HCT116 (cell line): ENCODE measurements at regions not wholly inside any gene's neighbourhood (a gene's known extent, or its start where the extent isn't known, plus 50 kb on each side); places are given as distances from the start of the nearest gene placed in this dataset.

Source experiments
- ATAC-seq: fragments of 200-7000 bp; cut with Tn5 transposase; 2 replicates; pipeline ENCODE4 v1.9.1; 2020; ENCODE audit warnings: mild to moderate bottlenecking, moderate library complexity
- BruUV-seq: library from RNA; stranded (reverse); fragments of 400-500 nt; replicated peaks from 2 replicates; lab custom pipeline; 2021; lab: Mats Ljungman, UMichigan
- CTCF ChIA-PET: fragments of 300-600 bp; sonication (Branson Sonifier 250); formaldehyde crosslinking; loops from one replicate; lab custom pipeline; 2021; ENCODE audit warnings: antibody characterized with exemption; lab: Charles Lee
- POLR2A ChIA-PET: fragments of 300-600, 350-600 bp; sonication (Branson Sonifier 250); formaldehyde crosslinking; loops from one replicate; lab custom pipeline; 2021; ENCODE audit warnings: antibody characterized with exemption; lab: Charles Lee
- RAD21 ChIA-PET, 2 experiments: fragments of 300-600 bp; sonication (Branson Sonifier 250); formaldehyde crosslinking; loops; one replicate each; lab custom pipeline; 2023; ENCODE audit warnings: low total read pairs in 2 of 2; ENCODE audit not compliant: uncharacterized antibody in 2 of 2, unreplicated experiment in 2 of 2, low non-redundant PET in 1 of 2; lab: Charles Lee
- DNase-seq: peaks from one replicate; pipeline ENCODE4 v3.0.0-alpha.2; 2010; ENCODE audit warnings: low read depth, low spot score
- H2AFZ ChIP-seq: fragments of 200-600 bp; shearing (Covaris generic), sonication (generic); 2 replicates; pipeline ENCODE4 v1.6.1; 2017; ENCODE audit warnings: low read depth, mixed run types, mixed read lengths, antibody characterized with exemption, low read length; ENCODE audit not compliant: poor library complexity, severe bottlenecking
- H3K27ac ChIP-seq: 2 replicates; pipeline ENCODE4 v1.5.1; 2012; ENCODE audit warnings: low read depth, low read length
- H3K27me3 ChIP-seq: fragments of 200-600 bp; sonication (generic); 2 replicates; pipeline ENCODE4 v1.6.1; 2016; ENCODE audit warnings: mixed run types, low read length, mixed read lengths; ENCODE audit not compliant: insufficient read depth
- H3K36me3 ChIP-seq, 2 experiments: fragments of 200-500 bp in 1 of 2; fragments of 200-600 bp in 1 of 2; sonication (Bioruptor generic) in 1 of 2; sonication (generic) in 1 of 2; 2 replicates each; pipeline versions ENCODE4 v1.5.1 to v1.6.1; 2014 to 2016; ENCODE audit warnings: low read length in 2 of 2, inconsistent platforms in 1 of 2, mixed read lengths in 1 of 2, mixed run types in 1 of 2; ENCODE audit not compliant: insufficient read depth in 2 of 2, control insufficient read depth in 1 of 2
- H3K4me1 ChIP-seq, 2 experiments: fragments of 200-600 bp in 1 of 2; sonication (generic) in 1 of 2; 2 replicates each; pipeline versions ENCODE4 v1.5.1 to v1.6.1; 2012 to 2017; ENCODE audit warnings: low read length in 2 of 2, inconsistent platforms in 1 of 2, mild to moderate bottlenecking in 1 of 2, mixed read lengths in 1 of 2, mixed run types in 1 of 2, moderate library complexity in 1 of 2; ENCODE audit not compliant: insufficient read depth in 2 of 2, control insufficient read depth in 1 of 2
- H3K4me2 ChIP-seq: fragments of 200-600 bp; sonication (generic); 2 replicates; pipeline ENCODE4 v1.6.1; 2017; ENCODE audit warnings: mixed run types, low read length, mixed read lengths
- H3K4me3 ChIP-seq, 2 experiments: fragments of 200-600 bp in 1 of 2; sonication (generic) in 1 of 2; replicated peaks in 1 of 2; 2 replicates each; pipeline ENCODE4 v1.5.1; 2011 to 2016; ENCODE audit warnings: low read length in 2 of 2, control low read depth in 1 of 2, low read depth in 1 of 2, mild to moderate bottlenecking in 1 of 2, mixed read lengths in 1 of 2, mixed run types in 1 of 2
- H3K79me2 ChIP-seq: fragments of 200-600 bp; sonication (generic); 2 replicates; pipeline ENCODE4 v1.6.1; 2017; ENCODE audit warnings: mild to moderate bottlenecking, mixed run types, low read length, moderate library complexity, mixed read lengths; ENCODE audit not compliant: insufficient read depth
- H3K9ac ChIP-seq: fragments of 200-600 bp; sonication (generic); 2 replicates; pipeline ENCODE4 v1.6.1; 2016; ENCODE audit warnings: low read length, mixed read lengths
- H3K9me2 ChIP-seq: fragments of 200-600 bp; sonication (generic), shearing (Covaris generic); 2 replicates; pipeline ENCODE4 v1.6.1; 2017; ENCODE audit warnings: mixed run types, mild to moderate bottlenecking, moderate library complexity; ENCODE audit not compliant: insufficient read depth
- H3K9me3 ChIP-seq, 2 experiments: fragments of 200-500 bp in 1 of 2; fragments of 200-600 bp in 1 of 2; sonication (Bioruptor generic) in 1 of 2; sonication (generic) in 1 of 2; 2 replicates each; pipeline ENCODE4 v1.6.1; 2014 to 2017; ENCODE audit warnings: low read length in 2 of 2, mixed read lengths in 2 of 2, inconsistent platforms in 1 of 2, low read depth in 1 of 2, mild to moderate bottlenecking in 1 of 2, mixed run types in 1 of 2, moderate library complexity in 1 of 2; ENCODE audit not compliant: control insufficient read depth in 1 of 2, insufficient read depth in 1 of 2
- H4K20me1 ChIP-seq: fragments of 200-600 bp; sonication (generic), shearing (Covaris generic); 2 replicates; pipeline ENCODE4 v1.6.1; 2017; ENCODE audit warnings: mixed run types, mild to moderate bottlenecking, moderate library complexity; ENCODE audit not compliant: insufficient read depth
- ATF3 ChIP-seq: IDR thresholded peaks from 2 replicates; pipeline ENCODE4 v1.6.1; 2012
- CEBPB ChIP-seq: IDR thresholded peaks from 2 replicates; pipeline ENCODE4 v1.6.1; 2012; ENCODE audit warnings: low read depth
- CTCF ChIP-seq, 3 experiments: fragments of 200-600 bp in 1 of 3; sonication (generic) in 1 of 3; IDR thresholded peaks in 2 of 3; conservative IDR thresholded peaks in 1 of 3; 2 replicates each; pipeline ENCODE4 v1.5.1; 2012 to 2017; ENCODE audit warnings: low read depth in 2 of 3, low read length in 2 of 3, antibody characterized with exemption in 1 of 3, borderline replicate concordance in 1 of 3, control low read depth in 1 of 3, mild to moderate bottlenecking in 1 of 3, mixed read lengths in 1 of 3, mixed run types in 1 of 3, moderate library complexity in 1 of 3; ENCODE audit not compliant: insufficient read depth in 1 of 3
- EGR1 ChIP-seq: IDR thresholded peaks from 2 replicates; pipeline ENCODE4 v1.6.1; 2012; ENCODE audit warnings: low read depth
- ELF1 ChIP-seq: IDR thresholded peaks from 2 replicates; pipeline ENCODE4 v1.6.1; 2012; ENCODE audit warnings: low read depth, borderline replicate concordance
- EZH2 ChIP-seq: fragments of 200-600 bp; sonication (generic); IDR thresholded peaks from 2 replicates; pipeline ENCODE4 v1.6.1; 2017; ENCODE audit warnings: antibody characterized with exemption, mixed run types
- EZH2phosphoT487 ChIP-seq: fragments of 200-600 bp; IDR thresholded peaks from 2 replicates; pipeline ENCODE4 v1.6.1; 2018; ENCODE audit warnings: antibody characterized with exemption, borderline replicate concordance
- FOSL1 ChIP-seq: IDR thresholded peaks from 2 replicates; pipeline ENCODE4 v1.6.1; 2012; ENCODE audit warnings: low read depth
- JUND ChIP-seq: IDR thresholded peaks from 2 replicates; pipeline ENCODE4 v1.6.1; 2012
- RAD21 ChIP-seq: IDR thresholded peaks from 2 replicates; pipeline ENCODE4 v1.6.1; 2012; ENCODE audit warnings: low read depth, mild to moderate bottlenecking
- SIN3A ChIP-seq: IDR thresholded peaks from 2 replicates; pipeline ENCODE4 v1.6.1; 2012; ENCODE audit warnings: low read depth
- SP1 ChIP-seq: IDR thresholded peaks from 2 replicates; pipeline ENCODE4 v1.6.1; 2012; ENCODE audit warnings: low read depth
- TCF7L2 ChIP-seq: IDR thresholded peaks from 2 replicates; pipeline ENCODE4 v1.7.0; 2011; ENCODE audit warnings: borderline replicate concordance, inconsistent platforms; ENCODE audit not compliant: insufficient read depth, insufficient read length; ENCODE audit errors: extremely low read depth
- YY1 ChIP-seq: IDR thresholded peaks from 2 replicates; pipeline ENCODE4 v1.6.1; 2011; ENCODE audit warnings: low read length, low read depth, moderate library complexity, mild to moderate bottlenecking; ENCODE audit not compliant: insufficient replicate concordance; ENCODE audit errors: extremely low read depth
- ZBTB33 ChIP-seq: IDR thresholded peaks from 2 replicates; pipeline ENCODE4 v1.6.1; 2011; ENCODE audit warnings: mild to moderate bottlenecking, low read length, moderate library complexity; ENCODE audit not compliant: insufficient replicate concordance; ENCODE audit errors: extremely low read depth
- ZFX ChIP-seq: fragments of 450-650 bp; IDR thresholded peaks from 2 replicates; pipeline ENCODE4 v1.6.1; 2017
- intact Hi-C: fragments of 100-400 bp; cut with micrococcal nuclease; formaldehyde crosslinking; loops from 2 replicates; pipeline ENCODE4 v1.10.0; 2022

- Histone ChIP-seq H3K4me2 (no peak overlapping the region), H3K27me3 (no peaks in the 10 kb centered on the region), H3K4me1 (no peaks in the 10 kb centered on the region), H3K79me2 (no peaks in the 10 kb centered on the region), H3K36me3 (no peaks in the 10 kb centered on the region), H3K9me2 (no peaks in the 10 kb centered on the region), H3K27ac (no peak overlapping the region)
- ATAC-seq, result no peak
- ChIA-PET RAD21 (no interaction called here), POLR2A (no interaction called here), CTCF (no interaction called here)
- no TSS peak for BruUV-seq
- TF ChIP-seq ZBTB33 (no peak), YY1 (no peak), SIN3A (no peak), TCF7L2 (no peak), EZH2phosphoT487 (no peak), EZH2 (no peak), CEBPB (no peak), CTCF (IDR thresholded peaks at IDR 0.05 in 2 of 3, conservative IDR thresholded peaks at IDR 0.05 in 1 of 3; ENCODE audit: borderline replicate concordance in 1 of 3, insufficient read depth in 1 of 3, low read depth in 2 of 3, low read length in 2 of 3) (no peak), EGR1 (no peak), ELF1 (no peak), ZFX (no peak), ATF3 (no peak), JUND (no peak), RAD21 (no peak), SP1 (no peak), FOSL1 (no peak)
- TF ChIP-seq, all 23 proteins: peak for 0
- no peak overlapping the region for H2AFZ ChIP-seq
- DNase-seq, result no peak
- intact Hi-C loops, result no loop called here
- no peak overlapping the region for H3K9ac ChIP-seq
- H3K9me3 ChIP-seq, result peaks cover 6 to 33% of the 10 kb centered on the region in 2 experiments; a peak in 2 of 4 replicates
- H4K20me1 ChIP-seq, result no peaks in the 10 kb centered on the region
- H3K4me3 ChIP-seq, result no peak overlapping the region
Observed at GRCh38 chr18:41674506-41674905, 280.5 kb upstream of the PIK3C3 start.
